ENCODE measurements at regions not wholly inside any gene's neighbourhood (a gene's known extent, or its start where the extent isn't known, plus 50 kb on each side); places are given as distances from the start of the nearest gene placed in this dataset.

DNA sequence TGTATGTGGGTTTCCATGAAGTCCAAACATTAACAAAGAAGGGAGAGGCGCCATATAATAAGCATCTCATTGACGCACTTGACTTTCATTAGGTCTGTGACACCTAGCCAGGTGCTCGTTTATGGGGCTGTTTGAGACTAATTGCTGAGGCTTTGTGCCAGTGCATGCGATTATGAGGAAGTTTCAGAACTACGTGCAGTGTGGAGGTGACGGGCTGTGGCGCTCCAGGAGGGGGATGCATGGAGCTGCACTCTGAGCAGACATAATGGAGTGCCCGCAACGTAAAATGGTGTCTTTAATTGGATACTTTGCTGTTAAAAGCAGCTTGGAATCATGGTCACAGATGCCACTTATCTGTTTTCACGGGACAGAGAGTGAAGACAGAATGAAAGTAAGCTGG is 223.2 kb downstream of the FGF9 start:
- no peaks in the 10 kb centered on the region for H3K4me1 ChIP-seq (ENCODE audit: control insufficient read depth, extremely low read depth, insufficient read depth, low read length)
- ChIA-PET CTCF (no interaction called here), POLR2A (no interaction called here)
- H3K27me3 ChIP-seq (ENCODE audit: control insufficient read depth in 2 of 2, insufficient read depth in 2 of 2, low read length in 2 of 2) = no peaks in the 10 kb centered on the region
- no peaks in the 10 kb centered on the region for H3K9me1 ChIP-seq (replicated peaks; ENCODE audit: control insufficient read depth, extremely low read depth, insufficient read depth, low read length)
- FAIRE-seq (no peak), DNase-seq (ENCODE audit: low read depth, low spot score) (no peak)
- BruUV-seq (replicated peaks) = no TSS peak
- H3K9ac ChIP-seq (replicated peaks; ENCODE audit: extremely low read depth, insufficient read depth, low read length) = no peak overlapping the region
- H2AFZ ChIP-seq (ENCODE audit: low read depth, low read length) = no peak overlapping the region
- no peak overlapping the region for H3K27ac ChIP-seq (ENCODE audit: insufficient read depth, low read depth, low read length)
- no peaks in the 10 kb centered on the region for H3K79me2 ChIP-seq (ENCODE audit: control insufficient read depth, insufficient read depth, low read length)
- dilution Hi-C loops (cut with MboI; ENCODE audit: extremely low pct_ligation_motif_present, low sequenced_read_pairs) = no loop called here
- no peak for TF ChIP-seq FOS (IDR thresholded peaks at IDR 0.05; ENCODE audit: borderline replicate concordance, insufficient read depth, low read length)
- no peak for TF ChIP-seq EZH2 (IDR thresholded peaks at IDR 0.05; ENCODE audit: borderline replicate concordance, low read depth, low read length, severe bottlenecking)
- no peak for TF ChIP-seq JUN (IDR thresholded peaks at IDR 0.05; ENCODE audit: borderline replicate concordance, insufficient read depth, insufficient read length, low read depth)
- H4K20me1 ChIP-seq (replicated peaks; ENCODE audit: control insufficient read depth, extremely low read depth, insufficient read depth, low read length) = no peaks in the 10 kb centered on the region
- intact Hi-C loops (cut with micrococcal nuclease) = no loop called here
- no peak overlapping the region for H3K4me2 ChIP-seq (ENCODE audit: insufficient read depth, low read length)
- H3K4me3 ChIP-seq (replicated peaks in 1 of 3; ENCODE audit: insufficient read depth in 1 of 3, low read depth in 1 of 3, low read length in 3 of 3) = no peak overlapping the region
- no peaks in the 10 kb centered on the region for H3K36me3 ChIP-seq (ENCODE audit: control insufficient read depth in 2 of 2, extremely low read depth in 1 of 2, insufficient read depth in 2 of 2, low read length in 2 of 2)
- H3K9me3 ChIP-seq (replicated peaks; ENCODE audit: control insufficient read depth, insufficient read depth, low read length) = peaks cover 17% of the 10 kb centered on the region

DNA sequence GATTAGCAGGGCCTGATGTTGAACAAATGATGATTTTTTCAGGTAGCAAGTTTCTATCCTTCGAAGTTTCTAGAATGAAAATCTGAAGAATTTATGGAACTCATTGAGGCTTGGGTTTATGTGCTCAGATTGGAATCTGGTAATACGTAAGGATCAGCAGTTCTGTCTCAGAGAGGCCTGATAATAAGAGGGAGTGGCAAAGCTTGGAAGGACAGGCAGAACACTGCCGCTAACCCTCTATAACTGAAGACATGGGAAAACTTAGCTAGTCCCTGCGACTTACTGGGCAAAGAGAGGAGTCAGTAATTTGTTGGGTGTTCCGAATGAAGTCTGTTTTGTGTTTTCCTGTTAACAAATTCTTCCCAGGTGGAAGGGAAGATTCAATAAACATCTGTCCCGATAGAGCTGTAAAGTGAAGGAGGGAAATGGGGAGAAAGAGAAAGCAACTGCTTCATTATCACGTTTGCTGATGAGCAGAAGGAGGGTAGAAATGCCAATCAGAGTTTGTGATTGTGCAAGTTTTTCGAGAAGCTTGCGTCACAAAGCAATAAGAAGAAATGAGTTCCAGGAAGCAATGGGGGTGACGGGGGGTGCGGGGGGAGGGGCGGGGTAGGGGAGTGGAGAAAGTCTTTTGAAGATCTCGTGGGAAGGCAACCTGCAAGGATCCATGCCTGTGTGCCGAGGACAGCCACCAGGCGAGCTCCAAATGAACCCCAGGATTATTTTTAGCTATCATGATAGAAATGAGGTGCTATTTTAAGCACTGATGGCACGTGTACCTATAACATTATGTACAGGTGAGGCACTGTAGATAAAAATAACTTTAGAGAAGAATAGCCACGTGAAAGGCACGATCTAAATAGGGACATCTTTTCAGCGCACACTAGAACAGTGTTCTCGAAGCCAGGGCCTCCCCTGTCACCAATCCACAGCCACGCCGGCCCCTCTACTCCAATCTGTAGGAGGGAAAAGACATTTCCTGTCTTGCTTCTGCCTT is 224.1 kb downstream of the FGF9 start:
- dilution Hi-C loops (cut with MboI; ENCODE audit: extremely low pct_ligation_motif_present, low sequenced_read_pairs) = no loop called here
- H3K36me3 ChIP-seq (ENCODE audit: control insufficient read depth in 2 of 2, extremely low read depth in 1 of 2, insufficient read depth in 2 of 2, low read length in 2 of 2) = no peaks in the 10 kb centered on the region
- H3K4me2 ChIP-seq (ENCODE audit: insufficient read depth, low read length) = no peak overlapping the region
- no peaks in the 10 kb centered on the region for H4K20me1 ChIP-seq (replicated peaks; ENCODE audit: control insufficient read depth, extremely low read depth, insufficient read depth, low read length)
- no peak overlapping the region for H2AFZ ChIP-seq (ENCODE audit: low read depth, low read length)
- no peak overlapping the region for H3K9ac ChIP-seq (replicated peaks; ENCODE audit: extremely low read depth, insufficient read depth, low read length)
- no TSS peak for BruUV-seq (replicated peaks)
- H3K4me3 ChIP-seq (replicated peaks in 1 of 3; ENCODE audit: insufficient read depth in 1 of 3, low read depth in 1 of 3, low read length in 3 of 3) = no peak overlapping the region
- no peak for DNase-seq (ENCODE audit: low read depth, low spot score)
- peaks cover 14% of the 10 kb centered on the region for H3K9me3 ChIP-seq (replicated peaks; ENCODE audit: control insufficient read depth, insufficient read depth, low read length)
- TF ChIP-seq POLR2A (IDR thresholded peaks at IDR 0.05; ENCODE audit: low read depth, low read length) (no peak), JUN (IDR thresholded peaks at IDR 0.05; ENCODE audit: borderline replicate concordance, insufficient read depth, insufficient read length, low read depth) (no peak), MYC (IDR thresholded peaks at IDR 0.05; ENCODE audit: low read depth, low read length) (no peak), POLR2AphosphoS5 (IDR thresholded peaks at IDR 0.05; ENCODE audit: insufficient read depth, low read depth, low read length) (no peak), FOS (IDR thresholded peaks at IDR 0.05; ENCODE audit: borderline replicate concordance, insufficient read depth, low read length) (no peak), EZH2 (IDR thresholded peaks at IDR 0.05; ENCODE audit: borderline replicate concordance, low read depth, low read length, severe bottlenecking) (no peak), GATA2 (IDR thresholded peaks at IDR 0.05; ENCODE audit: insufficient read depth, insufficient read length, low read depth, low read length) (no peak)
- TF ChIP-seq, protein P1, sequence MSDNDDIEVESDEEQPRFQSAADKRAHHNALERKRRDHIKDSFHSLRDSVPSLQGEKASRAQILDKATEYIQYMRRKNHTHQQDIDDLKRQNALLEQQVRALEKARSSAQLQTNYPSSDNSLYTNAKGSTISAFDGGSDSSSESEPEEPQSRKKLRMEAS (IDR thresholded peaks at IDR 0.05; ENCODE audit: insufficient read depth, insufficient read length) = no peak
- TF ChIP-seq, protein P2, sequence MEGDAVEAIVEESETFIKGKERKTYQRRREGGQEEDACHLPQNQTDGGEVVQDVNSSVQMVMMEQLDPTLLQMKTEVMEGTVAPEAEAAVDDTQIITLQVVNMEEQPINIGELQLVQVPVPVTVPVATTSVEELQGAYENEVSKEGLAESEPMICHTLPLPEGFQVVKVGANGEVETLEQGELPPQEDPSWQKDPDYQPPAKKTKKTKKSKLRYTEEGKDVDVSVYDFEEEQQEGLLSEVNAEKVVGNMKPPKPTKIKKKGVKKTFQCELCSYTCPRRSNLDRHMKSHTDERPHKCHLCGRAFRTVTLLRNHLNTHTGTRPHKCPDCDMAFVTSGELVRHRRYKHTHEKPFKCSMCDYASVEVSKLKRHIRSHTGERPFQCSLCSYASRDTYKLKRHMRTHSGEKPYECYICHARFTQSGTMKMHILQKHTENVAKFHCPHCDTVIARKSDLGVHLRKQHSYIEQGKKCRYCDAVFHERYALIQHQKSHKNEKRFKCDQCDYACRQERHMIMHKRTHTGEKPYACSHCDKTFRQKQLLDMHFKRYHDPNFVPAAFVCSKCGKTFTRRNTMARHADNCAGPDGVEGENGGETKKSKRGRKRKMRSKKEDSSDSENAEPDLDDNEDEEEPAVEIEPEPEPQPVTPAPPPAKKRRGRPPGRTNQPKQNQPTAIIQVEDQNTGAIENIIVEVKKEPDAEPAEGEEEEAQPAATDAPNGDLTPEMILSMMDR (IDR thresholded peaks at IDR 0.05; ENCODE audit: extremely low read depth in 1 of 2, insufficient read depth in 1 of 2, low read depth in 1 of 2, low read length in 2 of 2) = no peak
- ChIA-PET POLR2A (no interaction called here), CTCF (no interaction called here)
- no peaks in the 10 kb centered on the region for H3K4me1 ChIP-seq (ENCODE audit: control insufficient read depth, extremely low read depth, insufficient read depth, low read length)
- intact Hi-C loops (cut with micrococcal nuclease) = no loop called here
- H3K9me1 ChIP-seq (replicated peaks; ENCODE audit: control insufficient read depth, extremely low read depth, insufficient read depth, low read length) = no peaks in the 10 kb centered on the region
- H3K79me2 ChIP-seq (ENCODE audit: control insufficient read depth, insufficient read depth, low read length) = no peaks in the 10 kb centered on the region
- no peaks in the 10 kb centered on the region for H3K27me3 ChIP-seq (ENCODE audit: control insufficient read depth in 2 of 2, insufficient read depth in 2 of 2, low read length in 2 of 2)
- no peak overlapping the region for H3K27ac ChIP-seq (ENCODE audit: insufficient read depth, low read depth, low read length)
- FAIRE-seq = no peak

Measured in endothelial cell of umbilical vein (primary cell).